ENCODE measurements at regions not wholly inside any gene's neighbourhood (a gene's known extent, or its start where the extent isn't known, plus 50 kb on each side); places are given as distances from the start of the nearest gene placed in this dataset.
"Not testable (repeated sequence)": the region's sequence is repeated elsewhere in the genome, so short reads cannot be mapped to it uniquely, and the experiment has no call there.

DNA sequence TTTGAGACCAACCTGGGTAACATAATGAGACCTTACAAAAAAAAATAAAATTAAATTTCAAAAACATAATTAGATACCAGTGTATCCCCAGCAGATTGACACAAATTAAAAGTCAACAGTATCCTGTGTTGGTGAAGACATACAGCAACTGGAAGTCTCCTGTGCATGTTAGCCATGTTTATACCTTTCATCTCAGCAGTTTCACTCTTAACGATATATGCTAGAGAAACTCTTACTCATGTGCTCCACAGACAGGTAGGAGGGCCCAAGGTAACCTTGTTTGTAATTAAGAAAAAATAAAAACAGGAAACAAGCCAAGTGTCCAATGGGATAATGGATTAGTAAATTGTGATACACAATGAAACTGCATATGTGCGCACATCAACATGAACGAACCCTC lies 50.1 kb upstream of the N4BP3 start:
- DNase-seq, result no peak

DNA sequence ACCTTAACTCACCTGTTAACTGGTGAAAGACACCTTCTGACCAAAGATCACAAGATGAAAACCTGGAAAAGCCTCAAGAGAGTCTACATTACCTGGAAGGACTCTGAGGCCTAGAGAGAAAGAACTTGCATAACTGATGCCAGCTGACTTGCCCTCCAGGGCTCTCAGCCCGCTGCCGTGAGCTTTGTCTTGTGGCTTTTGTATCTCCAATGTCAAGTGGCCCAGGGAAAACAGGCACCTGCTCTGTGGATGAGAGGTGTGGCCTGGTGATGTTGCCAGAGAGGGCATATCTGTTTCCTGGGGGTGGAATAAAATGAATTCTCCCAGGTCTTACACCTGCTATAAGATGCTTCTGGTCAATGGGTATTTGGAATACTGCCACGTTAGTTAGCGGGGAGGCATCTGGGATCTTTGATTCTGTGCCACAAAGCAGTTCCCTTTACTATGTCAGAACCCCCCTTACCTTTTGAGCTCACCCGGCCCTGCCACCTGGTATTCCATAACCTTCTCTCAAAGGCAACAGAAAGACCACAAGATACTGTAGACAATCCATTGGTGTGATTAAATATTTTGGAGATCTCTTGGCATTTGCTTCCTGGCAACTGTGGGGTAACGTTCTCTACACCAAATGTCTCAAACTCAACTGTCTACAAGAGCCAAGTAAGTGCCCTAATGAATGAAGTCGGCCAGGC lies 54.9 kb upstream of the N4BP3 start:
- DNase-seq, result peak; percentile 97

DNA sequence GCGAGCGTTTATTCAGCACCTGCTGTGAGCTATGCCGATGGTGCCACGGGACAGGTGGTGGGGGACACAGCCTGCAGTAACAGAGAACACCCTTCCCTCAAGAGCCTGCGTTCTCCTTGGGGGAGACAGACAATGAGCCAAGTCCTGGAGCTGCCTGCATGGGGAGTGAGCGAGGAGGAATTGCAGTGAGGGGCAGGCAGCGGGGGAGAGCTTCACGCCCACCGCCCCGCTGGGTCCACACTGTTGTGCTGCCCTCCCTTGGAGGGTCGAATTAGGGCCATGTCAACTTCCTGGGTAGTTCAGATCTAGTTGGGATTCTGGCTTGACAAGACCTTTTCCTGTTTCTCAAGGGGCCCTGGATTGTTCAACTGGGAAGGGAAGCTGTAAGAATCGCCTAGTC lies 55.5 kb upstream of the N4BP3 start:
- no peak for DNase-seq

DNA sequence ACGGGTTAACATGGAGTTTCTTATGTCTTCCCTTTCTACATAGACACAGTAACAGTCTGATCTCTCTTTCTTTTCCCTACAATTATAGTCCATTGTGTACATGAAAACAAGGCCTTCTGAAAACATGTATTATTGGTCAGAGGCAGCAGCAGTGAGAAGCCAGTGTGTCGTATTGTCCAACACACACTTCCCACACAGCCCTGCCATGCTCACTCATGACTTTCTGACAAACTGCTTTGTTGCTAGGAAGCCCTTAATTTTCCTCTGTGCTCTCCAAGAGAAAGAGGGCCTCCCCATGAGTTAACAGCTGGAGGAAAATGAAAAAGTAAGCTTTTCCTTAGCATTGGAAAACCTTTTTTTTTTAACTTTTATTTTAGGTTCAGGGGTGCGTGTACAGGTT lies 56.4 kb upstream of the N4BP3 start:
- DNase-seq, result no peak

DNA sequence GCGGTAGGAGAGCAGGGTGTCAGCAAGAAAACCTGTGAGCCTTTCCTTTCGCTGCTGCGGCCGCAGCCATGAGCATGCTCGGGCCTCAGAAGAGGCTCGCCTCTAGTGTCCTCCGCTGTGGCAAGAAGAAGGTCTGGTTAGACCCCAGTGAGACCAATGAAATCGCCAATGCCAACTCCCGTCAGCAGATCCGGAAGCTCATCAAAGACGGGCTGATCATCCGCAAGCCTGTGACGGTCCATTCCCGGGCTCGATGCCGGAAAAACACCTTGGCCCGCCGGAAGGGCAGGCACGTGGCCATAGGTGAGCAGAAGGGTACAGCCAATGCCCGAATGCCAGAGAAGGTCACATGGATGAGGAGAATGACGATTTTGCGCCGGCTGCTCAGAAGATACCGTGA lies 57.8 kb upstream of the N4BP3 start:
- not testable (repeated sequence) for DNase-seq

DNA sequence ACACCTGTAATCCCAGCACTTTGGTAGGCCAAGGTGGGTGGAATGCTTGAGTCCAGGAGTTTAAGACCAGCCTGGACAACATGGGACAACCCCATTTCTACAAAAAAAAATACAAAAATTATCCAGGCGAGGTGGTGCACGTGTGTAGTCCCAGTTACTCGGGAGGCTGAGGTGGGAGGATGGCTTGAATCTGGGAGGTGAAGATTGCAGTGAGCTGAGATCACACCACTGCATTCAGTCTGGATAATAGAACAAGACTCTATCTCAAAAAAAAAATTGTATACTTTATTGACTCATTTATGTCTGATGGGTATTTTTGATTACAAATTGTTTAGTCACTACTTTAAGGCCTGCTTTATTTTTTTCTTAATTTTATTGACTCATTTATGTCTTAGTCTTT lies 56.0 kb upstream of the PROP1 start:
- not testable (repeated sequence) for DNase-seq

DNA sequence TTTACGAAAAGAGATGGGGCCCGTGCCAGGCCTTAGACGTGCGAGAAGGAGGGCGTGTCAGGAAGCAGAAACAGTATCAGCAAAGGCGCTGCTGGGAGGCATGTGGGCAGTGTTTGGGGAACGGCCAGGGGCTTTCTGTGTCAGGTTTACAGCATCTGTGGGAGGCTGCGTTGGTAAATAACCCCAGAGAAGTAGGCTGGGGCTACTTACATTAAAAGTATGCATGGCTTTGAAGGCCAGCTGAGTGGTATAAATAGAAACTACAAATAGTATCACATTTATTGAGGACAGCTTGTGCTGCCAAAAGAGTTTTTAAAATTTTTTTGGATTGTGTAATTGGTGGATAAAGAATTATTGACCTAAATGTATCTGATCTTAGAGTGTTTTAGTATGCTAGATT lies 54.8 kb upstream of the PROP1 start:
- not testable (repeated sequence) for DNase-seq

DNA sequence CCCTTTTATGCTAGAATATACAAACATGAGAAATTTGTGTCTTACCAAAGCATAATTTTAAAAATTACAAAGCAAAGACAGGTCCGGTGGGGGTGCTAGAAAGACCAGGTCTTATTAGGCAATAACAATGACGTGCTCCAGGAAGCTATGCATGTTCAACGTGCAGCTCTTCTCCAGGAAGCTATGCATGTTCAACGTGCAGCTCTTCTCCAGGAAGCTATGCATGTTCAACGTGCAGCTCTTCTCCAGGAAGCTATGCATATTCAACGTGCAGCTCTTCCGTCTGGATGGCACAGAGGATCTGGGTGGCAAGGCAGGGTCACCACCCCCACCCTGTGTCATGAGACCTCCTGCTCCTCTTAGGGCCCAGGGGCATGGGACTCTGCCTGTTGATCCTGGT lies 51.9 kb upstream of the PROP1 start:
- DNase-seq, result not testable (repeated sequence)

DNA sequence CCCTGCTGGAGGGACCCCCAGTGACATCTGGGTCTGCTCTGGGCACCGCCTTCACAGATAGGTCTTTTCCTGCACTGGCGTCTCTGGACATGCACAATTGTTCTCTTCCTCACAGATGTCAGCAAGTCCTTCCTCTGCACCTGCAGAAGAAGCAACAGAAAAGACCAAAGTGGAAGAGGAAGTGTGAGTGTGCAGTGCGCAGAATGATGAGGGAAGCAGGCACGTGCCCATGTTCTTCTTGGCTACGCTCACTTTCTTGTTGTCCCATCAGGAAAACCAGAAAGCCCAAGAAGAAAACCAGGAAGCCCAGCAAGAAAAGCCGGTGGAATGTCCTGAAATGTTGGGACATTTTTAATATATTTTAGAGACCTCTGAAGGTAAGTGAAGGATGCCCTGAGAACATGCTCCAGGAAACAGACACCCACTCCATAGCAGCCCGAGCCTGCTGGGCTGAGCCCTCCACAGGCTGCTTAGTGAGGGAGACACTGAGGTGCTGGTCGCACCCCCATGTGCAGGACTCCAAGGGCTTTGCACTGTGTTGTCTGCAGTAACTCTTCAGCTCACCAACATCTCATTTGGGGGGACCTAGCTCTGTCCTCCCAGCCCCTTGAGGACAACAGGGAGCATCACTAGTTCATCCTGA lies 50.8 kb upstream of the PROP1 start:
- DNase-seq, result not testable (repeated sequence)

DNA sequence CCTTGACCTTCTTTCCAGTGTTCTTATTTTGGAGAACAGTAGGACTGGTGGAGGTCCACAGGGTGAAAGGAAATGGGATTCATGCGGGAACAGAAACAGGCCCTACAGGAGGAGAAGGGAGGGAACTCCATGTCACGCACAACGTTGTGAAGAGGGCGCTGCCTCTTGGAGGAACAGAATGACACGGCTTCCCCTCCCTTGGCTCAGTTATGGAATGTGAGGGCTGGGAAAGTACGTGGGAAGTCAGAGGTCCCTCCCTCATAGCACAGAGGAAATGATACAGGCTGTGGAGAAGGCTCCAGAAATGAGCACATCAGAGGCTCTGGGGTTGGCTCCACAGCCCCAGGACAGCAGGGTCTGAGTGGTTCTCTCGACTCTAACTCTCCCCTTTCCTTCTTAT lies 49.9 kb upstream of the PROP1 start:
- not testable (repeated sequence) for DNase-seq
